H9 (cell line): ENCODE measurements at regions not wholly inside any gene's neighbourhood (a gene's known extent, or its start where the extent isn't known, plus 50 kb on each side); places are given as distances from the start of the nearest gene placed in this dataset.

Source experiments
- DNase-seq: peaks from one replicate; pipeline ENCODE4 v3.0.0-alpha.2; 2017
- H2AFZ ChIP-seq: one replicate; pipeline ENCODE4 v1.6.1; 2013; ENCODE audit warnings: mild to moderate bottlenecking, low read length, control low read depth, moderate library complexity
- H2AK5ac ChIP-seq: 2 replicates; pipeline ENCODE4 v1.6.1; 2013; ENCODE audit warnings: low read length, control low read depth, mixed read lengths; ENCODE audit not compliant: insufficient read length
- H2BK120ac ChIP-seq: one replicate; pipeline ENCODE4 v1.6.1; 2013; ENCODE audit warnings: low read depth, mild to moderate bottlenecking, low read length, control low read depth, inconsistent platforms; ENCODE audit not compliant: poor library complexity, severe bottlenecking
- H2BK12ac ChIP-seq: 2 replicates; pipeline ENCODE4 v1.6.1; 2013; ENCODE audit warnings: low read length, control low read depth, mixed read lengths, low read depth; ENCODE audit not compliant: insufficient read length
- H2BK15ac ChIP-seq: 2 replicates; pipeline ENCODE4 v1.6.1; 2013; ENCODE audit warnings: low read depth, low read length, control low read depth
- H2BK20ac ChIP-seq: one replicate; pipeline ENCODE4 v1.6.1; 2013; ENCODE audit warnings: low read depth, mild to moderate bottlenecking, low read length, control low read depth, inconsistent platforms; ENCODE audit not compliant: poor library complexity, severe bottlenecking
- H2BK5ac ChIP-seq: 2 replicates; pipeline ENCODE4 v1.6.1; 2013; ENCODE audit warnings: low read length, control low read depth, mixed read lengths; ENCODE audit not compliant: insufficient read length
- H3K14ac ChIP-seq: 2 replicates; pipeline ENCODE4 v1.6.1; 2013; ENCODE audit warnings: low read length, control low read depth; ENCODE audit not compliant: insufficient read depth
- H3K18ac ChIP-seq: 2 replicates; pipeline ENCODE4 v1.6.1; 2013; ENCODE audit warnings: low read depth, mild to moderate bottlenecking, mixed read lengths, low read length, control low read depth; ENCODE audit not compliant: insufficient read length
- H3K23ac ChIP-seq: 2 replicates; pipeline ENCODE4 v1.6.1; 2013; ENCODE audit warnings: low read length, control low read depth, mixed read lengths, low read depth; ENCODE audit not compliant: insufficient read length
- H3K23me2 ChIP-seq: 2 replicates; pipeline ENCODE4 v1.6.1; 2013; ENCODE audit warnings: low read depth, mild to moderate bottlenecking, mixed read lengths, low read length, control low read depth; ENCODE audit not compliant: insufficient read length, poor library complexity, severe bottlenecking
- H3K27ac ChIP-seq: 2 replicates; pipeline ENCODE4 v1.5.1; 2013; ENCODE audit warnings: low read length, control low read depth, mixed read lengths, low read depth; ENCODE audit not compliant: insufficient read length
- H3K27me3 ChIP-seq: 2 replicates; pipeline ENCODE4 v1.6.1; 2013; ENCODE audit warnings: low read length, control low read depth, inconsistent platforms; ENCODE audit not compliant: insufficient read depth
- H3K4ac ChIP-seq: 2 replicates; pipeline ENCODE4 v1.6.1; 2013; ENCODE audit warnings: low read depth, mild to moderate bottlenecking, control low read depth, inconsistent platforms, low read length, moderate library complexity
- H3K4me1 ChIP-seq: 2 replicates; pipeline ENCODE4 v1.6.1; 2013; ENCODE audit warnings: low read length, control low read depth, inconsistent platforms; ENCODE audit not compliant: insufficient read depth
- H3K4me2 ChIP-seq: 2 replicates; pipeline ENCODE4 v1.6.1; 2013; ENCODE audit warnings: low read length, control low read depth, mixed read lengths; ENCODE audit not compliant: insufficient read length, insufficient read depth
- H3K56ac ChIP-seq: 2 replicates; pipeline ENCODE4 v1.6.1; 2013; ENCODE audit warnings: low read depth, mild to moderate bottlenecking, mixed read lengths, low read length, control low read depth; ENCODE audit not compliant: insufficient read length
- H3K79me1 ChIP-seq: 2 replicates; pipeline ENCODE4 v1.6.1; 2013; ENCODE audit warnings: low read depth, mild to moderate bottlenecking, moderate library complexity, low read length, control low read depth, inconsistent platforms; ENCODE audit not compliant: insufficient read depth, poor library complexity, severe bottlenecking
- H3K79me2 ChIP-seq: 2 replicates; pipeline ENCODE4 v1.6.1; 2013; ENCODE audit warnings: low read length, control low read depth, inconsistent platforms; ENCODE audit not compliant: insufficient read depth
- H3K9ac ChIP-seq: 2 replicates; pipeline ENCODE4 v1.6.1; 2013; ENCODE audit warnings: low read length, control low read depth, mixed read lengths; ENCODE audit not compliant: insufficient read length; ENCODE audit errors: extremely low read depth
- H3K9me3 ChIP-seq: one replicate; pipeline ENCODE4 v1.6.1; 2013; ENCODE audit warnings: low read depth, low read length, inconsistent platforms; ENCODE audit not compliant: control insufficient read depth
- H3T11ph ChIP-seq: one replicate; pipeline ENCODE4 v1.6.1; 2013; ENCODE audit warnings: mild to moderate bottlenecking, low read length, control low read depth, inconsistent platforms
- H4K20me1 ChIP-seq: one replicate; pipeline ENCODE4 v1.6.1; 2013; ENCODE audit not compliant: control insufficient read depth, insufficient read length, insufficient read depth
- H4K5ac ChIP-seq: 2 replicates; pipeline ENCODE4 v1.6.1; 2013; ENCODE audit warnings: low read depth, mild to moderate bottlenecking, mixed read lengths, low read length, control low read depth; ENCODE audit not compliant: insufficient read length
- H4K8ac ChIP-seq: replicated peaks from 2 replicates; pipeline ENCODE4 v1.6.1; 2013; ENCODE audit warnings: low read length, control low read depth, mixed read lengths, low read depth; ENCODE audit not compliant: insufficient read length
- H4K91ac ChIP-seq: 2 replicates; pipeline ENCODE4 v1.6.1; 2013; ENCODE audit warnings: low read depth, mild to moderate bottlenecking, moderate library complexity, mixed read lengths, low read length, control low read depth; ENCODE audit not compliant: insufficient read length
- H3K27ac Mint-ChIP-seq, 3 experiments: 2 replicates in 2 of 3; 3 replicates in 1 of 3; pipeline ENCODE4 v1.8.0; 2020 to 2021; ENCODE audit warnings: mixed read lengths in 3 of 3, mild to moderate bottlenecking in 1 of 3, moderate library complexity in 1 of 3
- H3K27me3 Mint-ChIP-seq: 2 replicates; pipeline ENCODE4 v1.8.0; 2021; ENCODE audit warnings: low read depth, mild to moderate bottlenecking, moderate library complexity, mixed read lengths
- H3K36me3 Mint-ChIP-seq, 3 experiments: 2 replicates in 2 of 3; 3 replicates in 1 of 3; pipeline ENCODE4 v1.8.0; 2020 to 2021; ENCODE audit warnings: low read depth in 3 of 3, mixed read lengths in 3 of 3; ENCODE audit not compliant: insufficient read depth in 1 of 3
- H3K4me1 Mint-ChIP-seq, 2 experiments: 2 replicates each; pipeline ENCODE4 v1.8.0; 2020; ENCODE audit warnings: mixed read lengths in 2 of 2
- H3K4me3 Mint-ChIP-seq, 2 experiments: 2 replicates in 1 of 2; 3 replicates in 1 of 2; pipeline ENCODE4 v1.8.0; 2020 to 2021; ENCODE audit warnings: mild to moderate bottlenecking in 2 of 2, mixed read lengths in 2 of 2, moderate library complexity in 1 of 2
- H3K9me3 Mint-ChIP-seq, 2 experiments: 2 replicates in 1 of 2; 3 replicates in 1 of 2; pipeline ENCODE4 v1.8.0; 2020; ENCODE audit warnings: mild to moderate bottlenecking in 2 of 2, mixed read lengths in 2 of 2, moderate library complexity in 1 of 2
- WGBS: extraction: QIAGEN DNeasy Blood & Tissue Kit; methylation state at CpG from one replicate; pipeline ENCODE4 v1.1.7; 2013; ENCODE audit warnings: missing lambda C conversion rate, low lambda C conversion rate, mixed read lengths; ENCODE audit not compliant: insufficient read length; ENCODE audit errors: extremely low coverage; 5-methylcytosine and 5-hydroxymethylcytosine counted together
- TF ChIP-seq, protein P1 (sequence below): fragments of 200-600 bp; sonication (generic); conservative IDR thresholded peaks from 3 replicates; pipeline ENCODE4 v1.8.0; 2021; ENCODE audit warnings: antibody characterized with exemption, mild to moderate bottlenecking

DNA sequence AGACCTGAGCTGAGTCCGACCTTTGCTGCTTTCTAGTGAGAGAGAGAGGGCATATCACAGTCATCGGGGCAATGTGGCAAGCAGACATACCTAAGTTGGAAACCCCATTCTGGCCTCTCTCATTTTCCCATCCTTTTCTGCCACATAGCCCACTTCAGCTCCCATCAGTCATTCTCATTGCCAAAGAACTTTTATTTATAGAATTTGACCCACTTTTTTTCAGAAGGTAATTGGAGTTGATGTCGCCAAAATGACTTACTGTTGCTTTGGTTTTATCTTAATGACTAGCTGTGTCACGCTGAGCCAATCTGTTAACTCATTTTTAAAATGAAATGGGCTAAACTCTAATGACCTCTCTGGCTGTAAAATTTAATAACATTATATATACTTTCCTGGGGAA lies 63.9 kb upstream of the RMST start:
- Mint-ChIP-seq H3K4me1 (peaks cover 28 to 35% of the 10 kb centered on the region in 2 experiments), H3K27ac (peak overlapping the region in 1 of 3 experiments; percentile 41; a peak in 1 of 7 replicates), H3K9me3 (peaks cover 11 to 20% of the 10 kb centered on the region in 2 experiments), H3K27me3 (no peaks in the 10 kb centered on the region), H3K36me3 (peaks cover 0 to 13% (median 7%) of the 10 kb centered on the region in 3 experiments; a peak in 5 of 7 replicates), H3K4me3 (no peak overlapping the region)
- H3K4ac ChIP-seq, result no peak overlapping the region
- no peak overlapping the region for H3K14ac ChIP-seq
- no peak overlapping the region for H3K18ac ChIP-seq
- no peaks in the 10 kb centered on the region for H3K79me2 ChIP-seq
- peak overlapping the region; percentile 53 for H3T11ph ChIP-seq
- no peak overlapping the region for H3K27ac ChIP-seq
- no peaks in the 10 kb centered on the region for H4K20me1 ChIP-seq
- no peak overlapping the region for H2BK15ac ChIP-seq
- no peaks in the 10 kb centered on the region for H3K27me3 ChIP-seq
- no peak overlapping the region for H2AFZ ChIP-seq
- no peak overlapping the region for H2BK120ac ChIP-seq
- no peak overlapping the region for H2BK5ac ChIP-seq
- no peak overlapping the region for H2AK5ac ChIP-seq
- H2BK20ac ChIP-seq, result no peak overlapping the region
- H2BK12ac ChIP-seq, result no peak overlapping the region
- no peaks in the 10 kb centered on the region for H3K9me3 ChIP-seq
- no peaks in the 10 kb centered on the region for H3K79me1 ChIP-seq
- H3K23me2 ChIP-seq, result no peaks in the 10 kb centered on the region
- H4K8ac ChIP-seq, result no peak overlapping the region
- H3K56ac ChIP-seq, result no peak overlapping the region
- H3K9ac ChIP-seq, result no peak overlapping the region
- no peak overlapping the region for H4K5ac ChIP-seq
- no peak overlapping the region for H3K4me2 ChIP-seq
- no peaks in the 10 kb centered on the region; the same call in 1 of the 2 replicates for H3K4me1 ChIP-seq
- no peak for DNase-seq
- TF ChIP-seq, protein P1, sequence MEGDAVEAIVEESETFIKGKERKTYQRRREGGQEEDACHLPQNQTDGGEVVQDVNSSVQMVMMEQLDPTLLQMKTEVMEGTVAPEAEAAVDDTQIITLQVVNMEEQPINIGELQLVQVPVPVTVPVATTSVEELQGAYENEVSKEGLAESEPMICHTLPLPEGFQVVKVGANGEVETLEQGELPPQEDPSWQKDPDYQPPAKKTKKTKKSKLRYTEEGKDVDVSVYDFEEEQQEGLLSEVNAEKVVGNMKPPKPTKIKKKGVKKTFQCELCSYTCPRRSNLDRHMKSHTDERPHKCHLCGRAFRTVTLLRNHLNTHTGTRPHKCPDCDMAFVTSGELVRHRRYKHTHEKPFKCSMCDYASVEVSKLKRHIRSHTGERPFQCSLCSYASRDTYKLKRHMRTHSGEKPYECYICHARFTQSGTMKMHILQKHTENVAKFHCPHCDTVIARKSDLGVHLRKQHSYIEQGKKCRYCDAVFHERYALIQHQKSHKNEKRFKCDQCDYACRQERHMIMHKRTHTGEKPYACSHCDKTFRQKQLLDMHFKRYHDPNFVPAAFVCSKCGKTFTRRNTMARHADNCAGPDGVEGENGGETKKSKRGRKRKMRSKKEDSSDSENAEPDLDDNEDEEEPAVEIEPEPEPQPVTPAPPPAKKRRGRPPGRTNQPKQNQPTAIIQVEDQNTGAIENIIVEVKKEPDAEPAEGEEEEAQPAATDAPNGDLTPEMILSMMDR, result no peak
- whole genome bisulfite sequencing, result no CpG with 5 or more reads among the region's 4 CpGs
- no peak overlapping the region for H4K91ac ChIP-seq
- H3K23ac ChIP-seq, result no peak overlapping the region
